Esophagus muscularis mucosa (tissue), 3 donors: ENCODE measurements at regions not wholly inside any gene's neighbourhood (a gene's known extent, or its start where the extent isn't known, plus 50 kb on each side); places are given as distances from the start of the nearest gene placed in this dataset.

Source experiments
- CTCF ChIP-seq, 3 experiments: fragments of 200-600 bp in 2 of 3; fragments of 450-650 bp in 1 of 3; sonication (generic) in 2 of 3; IDR thresholded peaks; one replicate each; pipeline ENCODE4 v1.5.1; 2017 to 2019; ENCODE audit warnings: antibody characterized with exemption in 3 of 3, mild to moderate bottlenecking in 2 of 3, moderate library complexity in 1 of 3
- POLR2A ChIP-seq: fragments of 450-650 bp; IDR thresholded peaks from one replicate; pipeline ENCODE4 v1.6.1; 2017; ENCODE audit warnings: antibody characterized with exemption, moderate library complexity, mild to moderate bottlenecking, low read depth

DNA sequence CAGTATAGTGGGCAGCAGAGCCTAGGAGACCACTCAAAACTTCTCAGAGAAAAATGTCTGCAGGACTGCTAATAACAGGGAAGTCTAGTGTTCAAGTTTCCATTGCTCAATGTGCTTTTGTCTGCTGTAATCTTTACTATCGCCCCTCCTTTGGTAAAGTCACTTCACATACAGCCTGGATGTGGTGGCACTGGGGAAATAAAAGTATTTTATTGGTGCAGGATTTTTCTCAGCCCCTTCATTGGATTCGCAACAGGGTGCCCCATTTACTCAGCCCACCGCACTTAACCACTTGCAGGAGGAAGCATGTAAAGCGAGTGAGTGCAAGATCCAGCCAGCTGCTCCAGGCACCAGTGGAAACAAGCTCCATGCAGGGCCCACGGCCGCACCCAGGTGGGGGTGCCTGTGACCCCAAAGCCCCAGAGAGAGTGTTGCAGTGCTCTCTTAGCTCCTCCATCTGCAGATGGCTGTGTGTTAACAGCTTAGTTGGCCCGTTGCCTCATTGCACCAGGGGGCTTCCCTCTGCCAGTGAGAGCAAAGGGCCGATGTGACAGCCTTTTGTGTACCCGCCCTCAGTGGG, 163.5 kb upstream of the TMEM72 start:
- TF ChIP-seq CTCF (IDR thresholded peaks at IDR 0.05) (no peak), POLR2A (no peak)
